Cardiac fibroblast (primary cell): ENCODE measurements at regions not wholly inside any gene's neighbourhood (a gene's known extent, or its start where the extent isn't known, plus 50 kb on each side); places are given as distances from the start of the nearest gene placed in this dataset.

Source experiments
- DNase-seq, 2 donors: peaks; one replicate each; pipeline versions ENCODE4 v3.0.0 to v3.0.0-alpha.2; 2010; ENCODE audit warnings: low read depth in 2 of 2
- H3K4me3 ChIP-seq, 2 donors: replicated peaks in 1 of 2; 1 replicate in 1 of 2; 2 replicates in 1 of 2; pipeline ENCODE4 v1.5.1; 2011; ENCODE audit warnings: low read depth in 2 of 2, low read length in 2 of 2, mild to moderate bottlenecking in 2 of 2, moderate library complexity in 1 of 2
- TF ChIP-seq, protein P1 (sequence below): IDR thresholded peaks from one replicate; pipeline ENCODE4 v1.5.1; 2011; ENCODE audit warnings: low read depth, mild to moderate bottlenecking, low read length, inconsistent platforms

- DNase-seq: no peak
- H3K4me3 ChIP-seq: no peak overlapping the region
- TF ChIP-seq, protein P1, sequence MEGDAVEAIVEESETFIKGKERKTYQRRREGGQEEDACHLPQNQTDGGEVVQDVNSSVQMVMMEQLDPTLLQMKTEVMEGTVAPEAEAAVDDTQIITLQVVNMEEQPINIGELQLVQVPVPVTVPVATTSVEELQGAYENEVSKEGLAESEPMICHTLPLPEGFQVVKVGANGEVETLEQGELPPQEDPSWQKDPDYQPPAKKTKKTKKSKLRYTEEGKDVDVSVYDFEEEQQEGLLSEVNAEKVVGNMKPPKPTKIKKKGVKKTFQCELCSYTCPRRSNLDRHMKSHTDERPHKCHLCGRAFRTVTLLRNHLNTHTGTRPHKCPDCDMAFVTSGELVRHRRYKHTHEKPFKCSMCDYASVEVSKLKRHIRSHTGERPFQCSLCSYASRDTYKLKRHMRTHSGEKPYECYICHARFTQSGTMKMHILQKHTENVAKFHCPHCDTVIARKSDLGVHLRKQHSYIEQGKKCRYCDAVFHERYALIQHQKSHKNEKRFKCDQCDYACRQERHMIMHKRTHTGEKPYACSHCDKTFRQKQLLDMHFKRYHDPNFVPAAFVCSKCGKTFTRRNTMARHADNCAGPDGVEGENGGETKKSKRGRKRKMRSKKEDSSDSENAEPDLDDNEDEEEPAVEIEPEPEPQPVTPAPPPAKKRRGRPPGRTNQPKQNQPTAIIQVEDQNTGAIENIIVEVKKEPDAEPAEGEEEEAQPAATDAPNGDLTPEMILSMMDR: no peak
These were observed 106.7 kb upstream of the PPM1H start for GRCh38 chr12:63041601-63042000.

- TF ChIP-seq, protein P1: no peak
- H3K4me3 ChIP-seq: no peak overlapping the region
- DNase-seq: no peak
These were observed 105.7 kb upstream of the PPM1H start for GRCh38 chr12:63040526-63041220.

DNA sequence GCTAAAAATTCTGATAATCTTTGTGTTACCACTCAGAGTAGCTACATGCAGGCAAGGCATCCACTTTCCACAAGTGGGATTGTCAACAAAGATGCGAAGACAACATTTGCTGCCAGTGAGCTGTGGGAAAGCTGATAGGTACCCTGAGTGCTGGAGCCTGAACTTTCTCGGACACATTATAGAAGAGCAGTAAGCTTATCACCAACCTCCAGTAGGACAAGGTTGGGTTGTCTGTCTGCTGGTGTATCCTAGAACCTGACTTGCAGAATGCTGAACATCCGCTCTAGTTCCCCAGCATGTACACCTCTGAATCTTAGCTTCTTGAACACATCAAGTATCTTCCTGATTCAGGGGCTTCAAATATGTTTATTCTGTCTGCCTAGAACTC, 103.8 kb upstream of the PPM1H start:
- no peak for DNase-seq
- no peak overlapping the region for H3K4me3 ChIP-seq
- TF ChIP-seq, protein P1: no peak

DNA sequence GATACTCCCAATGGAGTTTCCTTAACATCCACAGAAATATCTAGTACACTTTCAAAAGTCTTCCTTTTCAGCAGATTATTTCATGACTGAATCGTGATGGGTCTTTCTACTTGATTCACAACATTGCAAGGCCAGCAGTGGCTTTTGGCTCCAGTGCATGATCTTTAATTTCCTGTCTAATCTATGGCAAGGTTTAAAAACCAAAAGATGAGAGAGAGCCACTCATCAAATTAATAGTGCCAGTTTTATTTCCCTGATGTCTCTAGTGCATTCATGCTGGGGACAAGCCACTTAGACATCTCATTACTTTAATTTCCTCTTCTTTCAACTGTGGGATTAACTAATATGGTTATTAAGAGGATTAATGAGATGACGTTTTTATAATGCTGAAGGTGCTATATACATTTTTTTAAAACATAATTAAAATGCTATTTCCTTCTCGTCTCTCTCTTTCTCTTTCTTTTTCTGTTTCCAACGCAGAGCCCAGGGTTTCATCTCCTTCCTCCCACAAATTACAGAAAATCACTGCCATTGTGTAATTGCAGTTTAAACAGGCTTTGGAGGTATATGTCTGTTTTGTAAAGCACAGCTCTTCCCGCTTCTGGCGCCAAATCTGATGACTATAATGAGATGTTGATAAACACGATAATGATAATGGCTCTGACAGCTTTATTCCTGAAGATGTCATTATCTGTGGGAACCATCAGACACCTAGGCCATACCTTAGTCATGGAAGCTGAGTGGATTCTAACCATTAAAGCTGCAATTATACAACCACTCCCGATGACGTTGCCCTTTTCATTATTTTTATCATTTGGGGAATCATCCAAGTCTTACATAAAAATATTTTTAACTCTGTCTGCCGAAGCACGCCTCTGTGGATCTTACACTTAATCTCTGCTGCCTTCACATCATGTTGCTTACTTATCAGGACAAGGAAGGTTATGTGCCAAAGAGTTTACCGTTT, 103.1 kb upstream of the PPM1H start:
- no peak overlapping the region for H3K4me3 ChIP-seq
- TF ChIP-seq, protein P1: no peak
- DNase-seq: no peak

- TF ChIP-seq, protein P1: no peak
- no peak overlapping the region for H3K4me3 ChIP-seq
- no peak for DNase-seq
These were observed 102.0 kb upstream of the PPM1H start for GRCh38 chr12:63036974-63037335.

DNA sequence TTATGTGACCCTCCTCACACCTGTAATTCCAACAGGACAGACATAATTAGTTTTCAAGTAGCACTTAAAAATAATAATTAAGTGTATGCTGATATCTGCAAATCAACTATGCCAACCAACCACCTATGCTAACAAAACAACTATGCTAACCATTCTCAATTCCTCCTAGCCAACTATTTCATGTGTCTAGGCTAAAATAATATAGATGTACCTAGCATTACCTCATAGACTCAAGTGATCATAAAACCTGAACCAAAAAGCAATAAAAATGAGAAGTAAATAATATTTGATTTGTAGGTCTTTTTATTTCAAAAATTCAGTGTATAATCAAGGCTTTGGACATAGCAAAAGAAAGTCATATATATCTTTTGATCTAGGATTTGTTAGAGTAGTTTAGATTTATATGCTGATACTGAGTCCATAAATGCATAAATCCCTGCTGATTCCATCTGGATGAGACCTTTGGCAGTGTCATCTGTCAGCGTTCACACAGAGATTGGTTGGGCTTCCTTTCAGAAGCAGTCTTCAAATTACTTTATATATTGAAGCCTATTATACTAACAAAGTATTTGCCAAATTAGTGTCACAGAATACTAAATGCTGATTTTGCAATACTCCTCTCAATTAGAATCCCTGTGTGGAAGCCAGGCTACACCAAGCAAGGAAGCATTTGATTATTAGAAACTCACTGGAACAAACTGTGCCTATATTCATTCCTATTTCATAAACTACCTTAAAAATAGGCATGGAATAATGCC, 101.4 kb upstream of the PPM1H start:
- H3K4me3 ChIP-seq: no peak overlapping the region

More for the DNA sequence above, 101.4 kb upstream of the PPM1H start:
- TF ChIP-seq, protein P1: no peak
- no peak for DNase-seq
